Activated gamma-delta T cell treated with anti-CD3 and anti-CD28 coated beads, Interleukin-2, amount 50 U/mL, for 16 hours (primary cell): ENCODE measurements at regions not wholly inside any gene's neighbourhood (a gene's known extent, or its start where the extent isn't known, plus 50 kb on each side); places are given as distances from the start of the nearest gene placed in this dataset.
"Not testable (repeated sequence)": the region's sequence is repeated elsewhere in the genome, so short reads cannot be mapped to it uniquely, and the experiment has no call there.

Experiments used
- DNase-seq: peaks from one replicate; pipeline ENCODE4 v3.0.0-alpha.2; 2020; ENCODE audit warnings: low read depth

- no peak for DNase-seq
These were observed 443.9 kb downstream of the ZNF536 start for GRCh38 chr19:30815889-30816580.

DNA sequence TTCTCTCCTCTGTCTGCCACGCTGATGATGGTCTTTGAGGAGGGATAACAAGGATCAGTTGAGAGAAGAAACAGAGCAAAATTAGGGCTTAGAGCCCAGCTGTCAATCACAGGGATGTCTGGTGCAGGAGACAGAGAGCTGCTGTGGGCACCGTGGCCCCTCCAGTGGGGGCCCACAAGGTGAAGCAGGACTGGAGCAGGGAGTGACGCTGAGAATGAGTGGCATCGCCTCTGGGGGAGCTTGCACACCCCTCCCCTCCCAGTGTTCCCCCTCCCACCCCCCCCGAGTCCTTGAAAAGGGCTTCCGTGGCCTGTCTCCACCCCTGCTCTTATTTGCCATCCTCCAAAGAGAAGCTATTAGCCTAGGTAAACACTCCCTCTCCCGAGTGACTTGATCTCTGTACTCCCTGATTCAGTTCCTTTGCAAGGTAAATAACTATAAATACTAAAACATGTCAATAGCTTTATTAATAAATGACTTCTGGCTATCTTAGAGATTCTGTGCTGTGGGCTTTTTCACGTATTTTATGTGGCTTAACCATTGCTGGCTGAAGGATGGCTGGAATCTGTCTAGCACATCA is 440.0 kb downstream of the ZNF536 start:
- DNase-seq = no peak

- no peak for DNase-seq
These were observed 439.4 kb downstream of the ZNF536 start for GRCh38 chr19:30811397-30812098.

DNA sequence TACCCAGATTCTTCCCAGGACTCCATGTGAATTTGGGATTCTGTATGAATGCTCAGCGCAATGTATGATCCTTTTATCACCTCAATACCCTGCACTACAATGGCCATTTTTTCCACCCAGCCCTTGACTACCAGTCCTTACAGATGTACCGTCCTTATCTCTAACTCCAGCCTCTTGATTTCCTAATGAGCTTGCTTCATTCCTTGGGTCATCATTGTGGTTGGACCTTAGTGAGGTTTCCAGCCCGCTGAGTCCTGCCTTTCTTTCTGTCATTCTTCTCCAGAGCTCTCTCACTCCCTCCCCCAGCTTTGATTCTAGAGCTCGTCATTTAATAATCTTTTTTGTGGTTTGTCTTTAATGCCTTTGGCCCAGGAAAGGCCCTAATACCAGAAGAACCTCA is 438.5 kb downstream of the ZNF536 start:
- no peak for DNase-seq

DNA sequence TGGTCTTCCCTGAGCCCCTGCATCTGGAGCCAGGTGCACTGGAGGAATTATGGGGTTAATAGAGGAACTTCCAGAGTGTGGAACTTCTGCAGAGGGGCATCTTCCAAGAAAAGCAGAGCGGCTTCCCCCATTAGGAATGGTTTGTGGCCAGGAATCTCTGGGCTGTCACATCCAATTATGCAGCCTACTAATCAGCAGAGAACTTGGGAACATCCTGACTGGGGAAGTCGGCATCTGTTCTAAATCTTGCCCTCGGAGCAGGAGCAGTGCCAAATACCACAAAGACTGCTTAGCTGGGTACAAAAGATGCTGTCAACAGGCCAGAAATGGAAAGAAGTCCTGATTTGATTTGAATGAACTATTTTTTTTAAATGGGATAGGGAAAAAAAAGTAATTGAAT is 435.1 kb downstream of the ZNF536 start:
- no peak for DNase-seq

- DNase-seq = no peak
These were observed 434.1 kb downstream of the ZNF536 start for GRCh38 chr19:30806311-30806710.

DNA sequence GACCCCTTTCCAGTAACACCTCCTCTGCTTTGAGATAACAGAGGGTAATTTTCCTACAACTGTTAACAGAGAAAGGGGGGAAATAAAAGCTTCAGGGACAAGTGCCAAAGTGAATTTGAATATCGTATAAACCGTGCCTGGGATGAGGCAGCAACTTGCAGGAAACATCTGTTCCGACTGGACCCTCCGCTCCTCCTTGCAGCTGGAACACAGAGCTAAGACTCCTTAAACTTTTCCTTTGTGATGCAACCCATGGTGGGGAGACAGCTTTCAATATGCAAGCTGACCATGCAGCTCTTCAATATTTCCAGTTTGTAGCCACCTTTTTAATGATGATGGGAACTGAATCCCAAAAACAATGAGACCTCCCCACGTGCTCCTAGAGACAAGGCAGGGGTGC is 432.6 kb downstream of the ZNF536 start:
- DNase-seq = no peak

DNA sequence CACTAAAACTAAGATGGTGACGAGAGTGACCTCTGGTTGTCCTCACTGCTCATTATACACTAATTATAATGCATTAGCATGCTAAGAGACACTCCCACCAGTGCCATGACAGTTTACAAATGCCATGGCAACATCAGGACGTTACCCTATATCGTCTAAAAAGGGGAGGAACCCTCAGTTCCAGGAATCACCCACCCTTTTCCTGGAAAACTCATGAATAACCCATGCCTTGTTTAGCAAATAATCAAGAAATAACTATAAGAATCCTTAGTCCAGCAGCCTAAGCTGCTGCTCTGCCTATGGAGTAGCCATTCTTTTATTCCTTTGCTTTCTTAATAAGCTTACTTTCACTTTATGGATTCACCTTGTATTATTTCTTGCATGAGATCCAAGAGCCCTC is 432.1 kb downstream of the ZNF536 start:
- DNase-seq = not testable (repeated sequence)

GRCh38 chr19:30802424-30803013 is 430.3 kb downstream of the ZNF536 start:
- no peak for DNase-seq

DNA sequence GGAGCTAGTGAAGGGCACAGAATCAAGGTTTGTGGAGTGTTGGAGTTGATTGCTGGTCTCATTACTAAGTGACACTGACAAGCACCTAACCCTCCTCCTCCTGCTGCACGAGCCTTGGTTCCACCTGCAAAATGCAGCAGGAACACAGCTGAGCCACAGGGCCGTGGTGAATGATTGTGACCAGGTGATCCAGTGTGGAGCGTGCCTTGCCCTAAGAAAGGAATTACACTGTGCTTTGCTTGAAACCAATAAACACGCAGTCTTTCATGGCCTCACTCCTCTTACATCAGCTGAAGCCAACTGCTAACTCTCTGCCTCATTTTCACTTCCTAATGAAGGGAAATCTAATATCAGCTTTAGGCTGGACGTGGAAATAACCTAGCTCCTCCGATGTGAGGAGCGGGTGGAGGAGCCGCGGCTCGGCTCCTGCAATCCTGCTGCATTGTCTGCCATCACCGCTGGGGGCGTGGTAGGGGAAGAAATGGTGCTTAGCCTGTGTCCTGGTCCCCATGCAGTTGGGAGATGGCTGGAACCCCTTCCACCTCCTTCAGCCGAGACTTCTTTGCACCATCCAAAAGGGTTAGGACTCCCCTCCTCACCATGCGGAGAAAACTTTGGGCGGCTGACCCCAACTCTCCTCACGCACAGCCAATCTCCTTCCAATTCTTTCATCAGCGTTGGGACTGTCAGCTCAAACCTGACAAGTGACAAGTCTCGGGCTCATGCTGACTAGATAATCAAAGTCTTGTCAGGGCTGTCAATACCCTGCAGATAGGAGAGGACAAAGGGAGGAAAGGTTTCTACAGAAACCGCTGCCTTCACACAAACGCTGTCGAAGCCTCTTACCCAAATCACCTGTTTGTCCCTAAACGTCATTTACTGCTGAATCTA is 427.9 kb downstream of the ZNF536 start:
- DNase-seq = no peak

DNA sequence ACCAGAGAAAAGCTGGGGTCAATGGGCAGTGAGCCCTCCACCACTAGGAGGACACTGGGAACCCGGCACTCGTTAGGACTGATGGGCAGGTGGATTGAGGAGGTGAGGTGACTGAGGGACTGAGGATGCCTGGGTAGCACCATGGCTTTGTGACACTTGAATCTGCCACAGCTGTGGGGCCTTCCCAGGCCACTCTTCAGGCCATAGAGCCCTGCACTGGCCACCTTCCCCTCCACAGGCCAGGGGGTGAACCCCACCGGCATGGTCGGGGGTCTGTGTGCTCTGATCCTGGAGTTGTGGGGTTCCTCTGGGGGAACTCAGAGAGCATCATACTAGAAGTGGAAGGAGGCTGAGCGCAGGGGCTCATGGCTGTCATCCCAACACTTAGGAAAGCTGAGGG is 423.5 kb downstream of the ZNF536 start:
- no peak for DNase-seq

DNA sequence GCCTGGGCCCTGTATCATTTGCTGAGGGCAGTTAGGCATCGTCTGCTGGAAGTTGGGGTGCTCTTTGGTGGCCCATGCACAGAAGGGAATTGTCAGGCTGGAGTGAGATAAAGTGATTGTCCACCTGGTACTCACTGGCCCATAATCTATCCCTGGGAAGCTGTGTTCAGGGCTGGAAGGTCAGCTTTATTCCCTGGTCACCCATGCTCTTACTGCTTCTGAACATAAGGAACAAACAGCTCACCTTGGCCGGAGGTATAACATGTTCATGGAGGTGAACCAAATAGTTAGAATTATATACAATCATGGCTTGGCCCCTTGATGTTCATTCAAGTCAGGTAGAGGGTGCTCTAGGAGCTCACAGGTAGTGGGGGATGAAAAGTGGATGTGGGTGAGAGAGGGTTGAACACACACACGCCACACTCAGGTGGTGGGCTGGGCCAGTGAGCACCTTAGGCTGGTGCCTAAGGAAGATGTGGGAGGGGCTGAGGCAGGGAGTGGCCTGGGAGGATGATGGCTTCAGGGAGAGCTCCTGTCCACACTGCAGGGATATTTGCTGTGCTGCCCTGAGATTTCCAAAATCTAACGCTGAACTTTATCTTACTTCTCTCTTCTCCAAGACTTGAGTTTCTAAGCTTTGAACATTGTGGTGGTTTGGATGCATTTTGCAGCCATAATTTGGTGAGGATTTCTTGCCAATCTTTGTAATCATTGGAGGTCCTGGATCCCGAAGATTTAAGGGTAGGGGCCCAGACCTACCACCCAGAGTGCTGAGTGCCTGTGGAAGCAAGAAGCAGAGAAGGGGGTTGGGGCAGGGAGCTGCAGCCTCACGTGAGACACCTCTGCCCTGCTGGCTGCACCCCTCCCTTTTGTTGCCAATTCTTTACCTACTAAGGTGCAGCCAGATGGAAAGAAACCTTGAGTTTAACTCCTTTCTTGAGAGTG is 420.6 kb downstream of the ZNF536 start:
- DNase-seq = no peak

GRCh38 chr19:30791088-30791487 is 418.9 kb downstream of the ZNF536 start:
- no peak for DNase-seq

DNA sequence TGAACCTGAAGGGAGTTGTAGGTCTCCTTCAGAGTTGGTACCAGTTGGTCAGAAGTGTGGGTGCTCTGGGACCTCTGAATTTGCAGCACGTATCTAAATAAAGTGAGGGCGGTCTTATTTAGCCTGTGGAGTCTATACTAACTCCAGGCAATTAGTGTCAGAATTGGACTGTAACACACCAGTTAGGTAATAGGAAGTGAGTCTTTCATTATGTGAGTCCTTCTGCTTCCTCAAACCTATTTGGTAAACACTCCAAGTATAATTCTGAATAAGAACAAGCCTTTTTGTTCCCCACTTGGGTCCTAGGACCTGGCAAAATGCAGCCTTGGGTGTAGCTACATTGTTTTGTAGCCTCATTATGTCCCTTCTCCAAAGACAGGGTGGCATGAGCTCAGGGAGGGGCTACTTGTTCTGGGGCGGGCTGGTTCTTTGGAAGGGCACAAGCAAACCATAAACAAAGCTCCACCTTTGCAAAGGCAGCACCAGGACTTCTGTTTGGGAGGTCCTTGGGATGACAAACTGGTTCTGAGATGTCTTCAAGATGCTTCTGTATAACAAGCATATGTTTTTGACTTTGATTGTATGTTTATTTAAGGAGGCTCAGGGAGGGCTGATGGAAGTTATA is 418.0 kb downstream of the ZNF536 start:
- DNase-seq = no peak

- DNase-seq = no peak
These were observed 416.1 kb downstream of the ZNF536 start for GRCh38 chr19:30788105-30788765.

GRCh38 chr19:30785458-30786137 is 413.4 kb downstream of the ZNF536 start:
- no peak for DNase-seq

DNA sequence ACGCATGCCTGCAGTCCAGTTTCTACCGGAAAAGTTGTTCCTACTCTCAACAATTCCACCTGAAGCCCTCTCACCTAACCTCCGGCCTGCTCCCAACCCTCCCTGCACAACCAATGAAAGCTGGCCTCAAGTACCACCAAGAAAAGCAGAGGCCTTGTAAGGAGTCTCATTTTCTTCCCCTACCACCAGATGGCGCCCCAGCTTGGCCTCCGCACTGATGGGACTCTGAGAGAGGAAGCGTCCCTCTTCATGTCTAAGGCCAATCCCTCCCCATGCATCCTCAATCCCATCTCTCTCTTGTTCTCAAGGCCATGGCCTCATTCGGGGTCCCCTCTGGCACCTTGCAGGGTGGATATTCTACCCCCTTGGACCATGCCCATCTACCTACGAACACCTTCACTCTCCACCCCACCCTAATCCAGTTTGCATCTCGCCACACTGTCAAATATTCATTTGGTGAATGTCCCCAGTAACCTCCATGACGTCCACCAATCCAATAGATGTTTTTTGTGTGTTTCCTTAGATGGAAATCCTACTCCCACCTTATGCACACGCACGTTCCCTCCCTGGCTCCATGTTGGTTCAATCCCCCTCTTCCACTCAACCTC is 412.8 kb downstream of the ZNF536 start:
- peak; percentile 29 for DNase-seq

DNA sequence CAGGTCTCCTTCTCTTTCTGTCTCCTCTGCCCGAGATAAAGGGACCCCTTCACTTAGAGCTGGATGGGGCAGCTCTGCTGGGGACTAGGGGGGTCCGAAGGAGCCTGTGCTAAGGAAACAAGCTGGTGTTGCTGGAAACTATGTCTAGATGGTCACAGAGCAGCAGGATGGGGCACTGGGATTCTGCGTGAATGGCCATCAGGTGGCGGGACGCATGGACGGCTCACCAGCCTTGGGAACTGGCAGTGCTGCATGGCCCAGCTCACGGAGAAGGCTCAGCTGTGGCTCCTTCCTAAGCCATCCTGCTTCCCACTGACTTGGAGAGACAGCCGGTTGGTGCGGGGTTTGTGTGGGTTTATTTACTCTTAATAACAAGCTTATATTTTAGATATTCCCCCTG is 411.8 kb downstream of the ZNF536 start:
- no peak for DNase-seq

- no peak for DNase-seq
These were observed 411.0 kb downstream of the ZNF536 start for GRCh38 chr19:30783212-30783611.
